Ureter (tissue), 1 donor: ENCODE measurements at regions not wholly inside any gene's neighbourhood (a gene's known extent, or its start where the extent isn't known, plus 50 kb on each side); places are given as distances from the start of the nearest gene placed in this dataset.

Experiments used
- DNase-seq: peaks from one replicate; pipeline ENCODE4 v3.0.0-alpha.2; 2020; ENCODE audit warnings: low spot score
- donor health status: DM: yes; HTN: yes; CAD: no.

- no peak for DNase-seq
These were observed 134.7 kb upstream of the IFNGR1 start for GRCh38 chr6:137353842-137354397.

DNA sequence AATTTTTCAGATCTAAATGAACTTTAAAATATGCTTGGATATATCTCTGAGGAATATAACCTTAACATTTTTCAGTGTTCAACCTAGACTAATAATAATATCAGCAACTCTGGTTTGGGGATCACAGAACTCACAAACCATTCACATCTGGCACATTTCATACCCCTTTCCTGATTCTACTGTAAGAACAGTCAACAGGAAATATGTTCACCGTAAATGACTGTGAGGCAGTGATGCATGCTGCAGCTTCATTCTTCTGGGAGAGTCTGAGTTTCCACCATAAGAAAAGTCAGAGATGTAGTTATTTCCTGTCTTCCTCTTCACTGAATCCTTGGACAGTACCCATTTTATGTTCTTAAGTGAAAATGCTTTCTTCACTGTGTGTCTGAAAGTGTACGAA is 134.2 kb upstream of the IFNGR1 start:
- DNase-seq: no peak

DNA sequence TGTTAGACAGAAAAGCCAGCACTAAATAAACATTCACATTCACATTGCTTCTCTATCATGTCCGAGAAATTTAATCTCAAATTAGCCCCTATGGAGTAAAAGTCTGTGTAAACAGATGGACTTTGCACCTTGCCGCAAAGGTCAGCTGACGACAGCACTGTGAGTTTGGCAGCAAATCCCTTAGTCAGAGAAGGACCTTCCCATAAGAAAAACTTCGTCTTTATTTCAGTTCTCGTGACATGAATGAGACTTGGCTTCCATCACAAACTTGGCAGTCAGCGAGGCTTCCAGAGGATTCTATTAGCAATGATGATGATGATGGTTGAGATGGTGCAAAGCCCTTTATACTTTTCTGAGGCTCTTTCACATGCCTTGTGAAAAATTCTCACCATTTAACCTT is 133.7 kb upstream of the IFNGR1 start:
- DNase-seq: no peak

GRCh38 chr6:137351890-137352289 is 132.7 kb upstream of the IFNGR1 start:
- DNase-seq: no peak

DNA sequence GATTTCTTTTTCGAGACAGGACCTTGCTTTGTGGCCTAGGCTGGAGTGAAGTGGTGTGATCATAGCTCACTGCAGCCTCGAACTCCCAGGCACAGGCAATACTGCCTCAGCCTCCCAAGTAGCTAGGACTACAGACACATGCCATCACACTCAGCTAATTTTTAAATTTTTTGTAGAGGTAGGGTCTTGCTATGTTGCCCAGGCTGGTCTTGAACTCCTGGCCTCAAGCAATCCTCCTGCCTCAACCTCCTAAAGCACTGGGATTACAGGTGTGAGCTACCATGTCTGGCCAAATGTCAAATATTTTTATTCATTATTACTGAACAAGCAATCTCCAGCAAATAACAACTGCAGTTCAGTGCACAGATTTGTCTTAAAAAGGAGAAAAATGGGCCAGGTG is 131.7 kb upstream of the IFNGR1 start:
- DNase-seq: no peak

GRCh38 chr6:137349856-137350830 is 131.0 kb upstream of the IFNGR1 start:
- no peak for DNase-seq

- no peak for DNase-seq
These were observed 129.6 kb upstream of the IFNGR1 start for GRCh38 chr6:137348777-137349176.

- DNase-seq: no peak
These were observed 124.1 kb upstream of the IFNGR1 start for GRCh38 chr6:137343241-137343640.

- no peak for DNase-seq
These were observed 123.5 kb upstream of the IFNGR1 start for GRCh38 chr6:137342607-137343190.

DNA sequence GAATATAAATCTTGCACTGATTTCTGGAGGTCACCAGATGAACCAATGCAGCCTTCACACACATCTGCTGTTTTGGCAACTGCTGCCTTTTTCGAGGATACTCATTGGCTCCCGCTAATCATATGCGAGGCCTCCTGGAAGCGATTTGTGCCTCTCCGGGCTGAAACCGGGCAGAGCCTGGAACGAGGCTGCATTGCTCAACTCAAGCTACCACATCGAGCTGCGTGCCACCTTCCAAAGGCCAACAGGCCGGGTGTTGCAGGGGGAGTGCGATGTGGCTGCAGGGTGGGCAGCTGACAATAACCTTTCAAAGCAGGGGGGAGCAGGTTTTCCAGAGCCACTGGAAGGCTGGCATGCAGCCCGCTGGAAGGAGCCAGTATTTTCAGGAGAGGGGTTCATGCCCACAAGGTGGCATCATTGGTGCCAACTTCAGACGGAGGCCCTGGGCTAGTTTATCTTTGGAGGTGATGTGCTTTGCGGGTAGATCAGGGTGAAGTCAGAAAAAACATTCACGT is 122.6 kb upstream of the IFNGR1 start:
- no peak for DNase-seq

DNA sequence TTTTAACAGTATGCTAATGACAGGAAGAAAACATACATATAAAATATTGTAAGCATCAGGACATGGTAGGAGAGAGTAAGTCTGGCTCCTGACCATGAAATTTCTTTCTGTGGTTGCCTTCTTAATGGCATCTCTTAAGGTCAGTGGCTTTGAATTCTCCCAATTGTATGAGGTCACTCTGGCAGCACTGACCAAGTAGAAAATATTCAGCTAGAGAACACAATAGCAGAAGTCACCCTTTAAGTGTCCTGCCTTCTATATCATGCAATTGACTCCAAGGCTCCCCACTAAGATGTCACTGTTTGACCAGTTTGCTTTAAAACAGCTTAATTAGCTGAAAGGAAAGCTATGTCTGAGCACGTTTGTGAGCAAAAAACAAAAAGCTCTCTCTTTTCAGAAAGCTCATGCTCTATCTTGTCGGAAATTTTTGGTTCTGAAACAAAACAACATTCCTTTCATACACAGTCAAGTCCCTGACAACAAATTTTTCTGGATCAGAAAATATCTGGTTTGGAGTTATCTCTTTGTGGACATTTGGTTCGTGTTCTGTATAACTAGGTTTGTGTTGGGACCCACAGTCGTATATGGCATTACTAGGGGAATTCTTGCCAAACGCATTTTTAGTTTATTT is 120.9 kb upstream of the IFNGR1 start:
- DNase-seq: no peak

- DNase-seq: no peak
These were observed 115.7 kb upstream of the IFNGR1 start for GRCh38 chr6:137334884-137335283.

DNA sequence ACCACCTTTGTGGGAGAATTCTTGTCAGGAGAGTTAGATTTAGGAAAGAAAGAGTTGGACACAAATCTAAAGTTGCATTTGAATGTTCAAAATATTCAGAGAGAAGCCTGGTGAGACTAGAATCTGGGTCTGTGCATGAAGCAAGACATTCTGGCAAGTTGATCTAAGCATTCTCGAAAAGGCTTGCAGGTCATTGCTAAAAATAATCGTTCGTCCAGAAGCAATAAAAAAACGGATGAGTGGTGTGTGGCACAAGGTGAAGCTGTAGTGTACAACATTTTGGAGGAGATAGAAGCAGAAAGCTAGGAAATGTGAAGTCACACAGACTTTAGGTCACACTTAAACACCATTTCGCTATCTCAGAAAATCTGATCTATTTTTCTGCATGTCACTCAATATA is 114.9 kb upstream of the IFNGR1 start:
- no peak for DNase-seq

DNA sequence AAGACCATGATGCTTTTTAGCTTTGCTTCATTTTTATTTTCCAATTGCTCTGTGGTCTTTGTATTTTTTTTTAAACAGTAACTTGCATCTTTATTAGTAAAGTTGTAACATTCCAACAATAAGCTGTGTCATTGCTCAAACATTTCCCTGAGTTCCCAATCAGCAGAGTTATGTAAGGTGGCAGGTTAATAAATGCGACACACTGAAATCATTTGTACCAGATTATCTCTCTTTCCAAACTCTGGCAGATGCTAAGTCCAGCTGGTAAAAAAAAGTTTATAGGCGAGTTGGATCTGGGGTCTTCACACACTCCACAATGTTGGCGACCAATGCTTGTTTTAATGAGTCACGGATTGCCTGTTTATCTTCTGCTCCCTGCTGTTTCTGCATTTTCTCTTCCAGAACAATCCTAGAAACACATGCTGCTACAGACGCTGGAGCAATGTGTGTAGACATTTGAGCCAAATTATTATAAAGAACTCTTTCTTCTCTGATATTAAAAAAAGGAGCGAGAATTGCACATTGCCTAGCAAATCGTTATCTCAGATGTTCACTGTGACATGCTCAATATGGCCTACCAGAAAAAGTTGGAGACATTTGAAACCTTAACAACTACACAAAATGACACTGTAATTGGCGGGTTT is 113.6 kb upstream of the IFNGR1 start:
- no peak for DNase-seq

DNA sequence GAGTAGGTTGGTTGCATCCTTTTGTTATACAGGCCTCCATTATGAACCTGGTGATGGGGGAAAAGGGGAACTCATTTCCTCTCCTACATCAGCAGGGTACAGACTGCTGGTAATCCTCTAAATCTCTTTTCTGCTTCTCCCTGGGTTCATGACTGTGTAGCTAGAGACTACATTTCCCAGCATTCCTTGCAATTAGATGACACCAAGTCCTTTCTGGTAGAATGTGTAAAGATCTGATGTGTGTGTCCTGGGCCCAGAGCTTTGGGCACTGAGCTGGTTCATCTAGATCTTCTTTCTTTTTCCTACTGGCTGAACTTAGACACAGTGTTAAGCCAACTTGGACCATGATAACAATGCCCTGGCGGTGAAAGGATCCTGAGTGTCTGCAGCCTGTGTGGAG is 104.7 kb upstream of the IFNGR1 start:
- DNase-seq: no peak

GRCh38 chr6:137320271-137320670 is 101.1 kb upstream of the IFNGR1 start:
- no peak for DNase-seq

DNA sequence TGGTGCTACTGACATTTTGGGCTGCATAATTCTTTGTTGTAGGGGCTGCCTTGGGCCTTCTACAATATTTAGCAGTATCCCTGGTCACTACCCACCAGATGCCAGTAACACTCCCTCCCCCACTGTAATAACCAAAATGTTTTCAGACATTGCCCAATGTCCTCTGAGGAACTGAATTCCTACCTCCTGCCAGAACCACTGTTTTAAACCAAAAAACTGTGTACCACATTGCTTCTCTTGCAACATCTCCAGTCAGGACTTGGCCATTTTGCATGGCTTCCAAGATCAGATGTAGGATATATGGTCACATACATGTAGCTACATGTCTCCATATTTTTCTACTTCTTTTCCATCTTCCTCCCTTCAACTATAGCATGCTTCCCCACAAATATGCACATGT is 97.4 kb upstream of the IFNGR1 start:
- DNase-seq: no peak

DNA sequence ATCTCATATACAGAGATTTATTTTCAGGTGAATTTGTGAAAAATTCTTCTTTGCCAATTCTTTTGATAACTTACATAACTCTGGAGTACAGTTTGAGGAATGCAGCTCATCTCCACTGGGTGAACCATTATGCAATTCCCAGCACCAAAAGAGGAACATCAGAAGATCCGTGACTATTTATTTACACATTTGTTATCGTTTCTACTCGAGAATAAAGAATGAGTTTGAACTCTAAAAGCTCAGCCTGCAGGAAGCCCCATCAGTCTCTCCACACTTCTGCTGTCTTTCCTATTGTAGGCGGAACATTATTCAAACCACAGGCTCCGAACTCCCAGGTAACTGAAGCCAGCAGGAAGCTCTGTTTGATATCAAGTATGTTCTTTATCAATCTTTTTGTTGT is 95.9 kb upstream of the IFNGR1 start:
- DNase-seq: no peak

- DNase-seq: peak; percentile 67
These were observed 95.0 kb upstream of the IFNGR1 start for GRCh38 chr6:137313928-137314855.

GRCh38 chr6:137313211-137313610 is 94.0 kb upstream of the IFNGR1 start:
- no peak for DNase-seq

- no peak for DNase-seq
These were observed 92.8 kb upstream of the IFNGR1 start for GRCh38 chr6:137311940-137312339.
